Activated CD4-positive, alpha-beta T cell treated with anti-CD3 and anti-CD28 coated beads for 1 hour (primary cell): ENCODE measurements at regions not wholly inside any gene's neighbourhood (a gene's known extent, or its start where the extent isn't known, plus 50 kb on each side); places are given as distances from the start of the nearest gene placed in this dataset.

Source experiments
- DNase-seq: peaks from one replicate; pipeline ENCODE4 v3.0.0-alpha.2; 2020

DNA sequence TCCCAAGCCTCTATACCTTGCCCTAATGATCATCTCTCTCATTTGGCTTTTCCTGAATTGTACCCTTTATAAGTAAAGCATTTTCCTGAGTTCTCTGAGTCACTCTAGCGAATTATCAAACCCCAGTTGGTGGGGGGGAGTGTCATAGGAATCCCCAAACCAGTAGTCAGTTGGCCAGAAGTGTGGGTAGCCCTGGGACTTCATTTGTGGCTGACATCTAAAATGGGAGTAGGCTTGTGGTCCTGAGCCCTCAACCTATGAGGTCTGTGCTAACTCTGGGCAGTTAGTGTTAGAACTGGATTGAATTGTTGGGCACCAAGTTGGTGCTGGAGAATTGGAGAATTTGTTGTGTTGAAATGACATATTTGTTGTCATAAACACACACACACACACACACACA, 91.3 kb downstream of the BBS10 start:
- no peak for DNase-seq

GRCh38 chr12:76256321-76256720, 91.9 kb downstream of the BBS10 start:
- no peak for DNase-seq

DNA sequence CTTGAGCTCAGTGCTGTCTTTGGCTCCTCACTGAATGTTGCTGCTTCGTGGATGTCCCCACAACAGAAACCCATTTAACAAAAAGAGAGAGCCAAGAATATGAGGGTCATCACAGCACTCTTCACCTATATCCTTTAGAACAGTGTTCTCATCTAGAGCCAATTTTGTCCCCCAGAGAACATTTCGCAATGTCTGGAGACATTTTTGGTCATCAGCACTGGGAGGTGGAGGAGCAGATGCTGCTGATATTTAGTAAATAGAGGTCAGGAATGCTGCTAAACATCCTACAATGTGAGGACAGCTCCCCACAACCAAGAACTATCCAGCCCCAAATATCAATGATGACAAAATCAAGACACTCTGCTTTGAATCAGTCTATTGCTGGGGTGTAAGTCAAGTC, 92.5 kb downstream of the BBS10 start:
- no peak for DNase-seq

DNA sequence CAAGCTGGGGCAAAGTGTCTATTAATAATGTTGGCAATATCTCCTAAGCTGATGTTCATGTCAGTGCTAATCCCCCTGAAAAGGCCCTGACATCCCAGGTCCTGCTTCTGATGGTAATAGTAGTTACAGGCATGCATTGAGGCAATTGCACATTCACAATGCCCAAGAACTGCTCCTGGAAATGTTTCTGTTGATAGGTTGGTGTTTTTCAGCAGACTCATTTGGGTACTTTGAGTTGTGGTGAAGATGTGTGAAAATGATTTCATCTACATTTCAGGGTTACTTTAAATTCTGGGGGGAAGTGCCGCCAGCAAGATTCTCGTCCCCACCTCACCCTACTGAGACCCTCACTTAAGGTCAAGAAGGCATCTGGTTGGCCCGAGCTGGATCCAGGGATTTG, 92.9 kb downstream of the BBS10 start:
- DNase-seq = no peak

GRCh38 chr12:76252031-76252430, 96.2 kb downstream of the BBS10 start:
- no peak for DNase-seq

DNA sequence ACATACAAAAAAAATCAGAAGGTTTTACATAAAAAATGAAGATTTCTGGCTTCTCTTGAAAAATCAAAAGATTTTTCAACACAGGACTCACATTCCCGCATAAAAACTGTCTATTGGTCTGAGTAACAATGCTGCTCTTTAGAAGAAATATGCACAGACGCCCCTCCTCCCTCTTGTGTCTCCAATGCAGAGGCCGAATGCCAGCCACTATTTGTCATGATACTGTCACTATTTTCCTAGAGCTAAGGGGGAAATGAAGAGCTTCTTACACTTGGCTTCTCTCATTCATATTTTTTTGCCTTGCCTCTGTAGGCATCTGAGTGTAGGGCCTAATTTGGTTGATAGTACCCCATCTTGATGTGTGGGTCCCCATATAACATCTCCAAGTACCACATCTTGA, 98.0 kb downstream of the BBS10 start:
- no peak for DNase-seq

DNA sequence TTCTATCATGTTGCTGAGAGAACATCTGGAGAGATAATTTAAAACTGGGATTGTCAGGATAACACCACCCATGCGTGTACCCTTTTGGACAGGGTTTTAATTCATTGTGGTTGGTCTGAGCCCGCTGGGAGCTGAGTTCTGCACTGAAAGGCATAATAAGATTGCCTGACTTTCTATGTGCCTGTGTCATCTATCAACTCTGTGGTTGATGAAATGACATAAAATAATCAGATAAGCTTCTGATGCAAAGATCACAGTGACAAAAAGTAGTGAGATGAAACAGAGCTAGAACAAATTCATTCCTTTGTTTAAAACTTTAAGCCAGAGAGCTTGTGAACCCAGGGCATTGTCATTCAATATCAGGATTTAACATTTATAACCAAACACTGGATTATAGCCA, 98.7 kb downstream of the BBS10 start:
- DNase-seq = no peak

DNA sequence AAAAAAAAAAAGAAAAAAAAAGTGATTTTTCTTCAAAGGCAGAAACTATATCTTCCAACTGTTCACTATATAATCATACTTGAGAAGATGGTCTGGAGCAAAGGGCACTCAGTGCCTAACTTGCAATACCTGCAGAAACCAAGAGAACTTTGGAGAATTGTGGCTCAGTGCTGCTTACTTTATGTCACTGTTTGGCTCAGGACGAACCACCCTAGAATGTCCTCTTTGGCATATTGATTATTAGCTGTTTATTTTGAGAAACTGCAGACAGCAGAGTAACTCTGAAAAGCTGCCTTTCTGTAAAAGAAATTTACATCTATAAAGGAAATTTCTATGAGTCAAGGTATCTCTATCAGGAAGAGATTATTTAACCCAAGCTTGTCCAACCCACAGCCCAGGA, 100.2 kb downstream of the BBS10 start:
- no peak for DNase-seq

DNA sequence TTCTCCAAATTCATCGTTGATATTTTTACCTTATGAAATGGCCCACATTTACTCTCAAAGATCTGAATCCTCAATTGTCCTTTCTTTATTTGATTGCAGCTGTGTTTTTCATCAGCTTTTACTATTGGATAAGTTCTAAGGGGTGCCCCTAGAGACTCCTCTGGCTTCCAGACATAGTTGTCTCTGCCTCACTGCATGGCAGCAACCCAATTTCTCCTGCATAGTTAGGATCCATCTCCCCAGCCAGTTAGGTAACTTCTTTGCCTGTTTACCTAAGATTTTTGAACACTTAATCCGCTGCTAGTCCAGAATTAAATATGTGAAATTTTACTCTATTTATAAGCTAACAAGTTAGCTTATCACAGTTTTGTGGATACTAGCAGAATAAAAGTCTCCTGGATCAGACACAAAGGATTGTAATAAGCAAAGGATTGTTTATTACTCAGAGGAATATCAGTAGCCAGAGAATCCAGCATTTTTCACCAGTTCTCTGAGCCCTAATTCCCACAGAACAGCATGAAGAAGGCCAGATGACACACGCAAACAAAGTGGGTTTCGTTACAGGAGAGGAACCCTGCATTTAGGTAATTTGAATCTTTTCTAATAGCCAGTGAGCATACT, 101.1 kb downstream of the BBS10 start:
- DNase-seq = no peak

DNA sequence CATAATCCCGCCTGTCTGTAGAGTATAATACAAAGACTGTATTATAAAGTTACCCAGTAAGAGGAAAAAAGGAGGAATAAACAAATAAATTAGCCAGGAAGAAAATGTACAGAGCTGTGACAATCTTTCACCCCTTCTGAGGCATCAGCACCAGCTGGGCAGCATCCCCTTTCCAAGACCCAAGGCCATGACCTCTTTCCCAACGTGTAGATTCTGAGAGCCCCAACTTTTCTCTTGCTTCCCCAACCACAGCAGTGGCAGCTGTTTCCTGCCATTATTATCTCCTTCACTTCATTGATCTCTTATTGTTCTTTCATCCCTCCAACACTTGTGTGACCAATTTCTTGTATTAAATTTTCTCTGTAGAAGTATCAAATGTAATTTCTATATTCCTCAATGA, 101.6 kb downstream of the BBS10 start:
- DNase-seq = no peak

- no peak for DNase-seq
These were observed 103.9 kb downstream of the BBS10 start for GRCh38 chr12:76244300-76244699.

DNA sequence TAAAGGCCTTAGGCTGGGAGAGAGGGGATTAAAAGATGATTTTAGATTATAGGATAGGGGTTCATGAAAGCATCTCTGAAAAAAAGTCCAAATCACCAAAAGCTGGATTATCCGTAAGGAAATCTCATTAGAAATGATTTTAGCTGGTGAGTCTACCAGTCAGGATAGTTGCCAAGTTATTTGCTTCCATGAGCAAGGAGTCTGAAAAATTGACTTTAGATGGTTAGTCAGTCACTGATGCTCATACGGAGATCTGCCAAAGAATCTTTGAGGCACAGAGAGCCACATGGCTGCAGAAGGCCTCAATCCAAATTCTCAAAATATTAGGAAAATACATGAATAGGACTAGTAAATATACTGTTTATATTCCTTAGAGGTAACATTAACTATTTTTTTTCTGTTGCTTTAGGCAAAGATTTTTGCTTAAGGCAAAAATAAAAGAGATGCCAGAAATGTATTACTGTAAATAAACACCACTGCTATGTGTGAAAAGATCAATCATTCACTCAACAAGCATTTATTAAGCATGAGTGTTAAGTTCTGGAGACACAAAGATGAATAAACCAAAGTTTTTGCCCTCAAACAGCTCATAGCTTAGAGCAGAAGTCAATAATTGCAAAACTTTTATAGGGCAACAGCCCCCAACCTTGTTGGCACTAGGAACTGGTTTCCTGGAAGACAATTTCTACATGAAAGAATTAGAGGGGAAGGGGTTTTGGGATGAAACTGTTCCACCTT, 105.2 kb downstream of the BBS10 start:
- no peak for DNase-seq

GRCh38 chr12:76241371-76241770, 106.8 kb downstream of the BBS10 start:
- no peak for DNase-seq

DNA sequence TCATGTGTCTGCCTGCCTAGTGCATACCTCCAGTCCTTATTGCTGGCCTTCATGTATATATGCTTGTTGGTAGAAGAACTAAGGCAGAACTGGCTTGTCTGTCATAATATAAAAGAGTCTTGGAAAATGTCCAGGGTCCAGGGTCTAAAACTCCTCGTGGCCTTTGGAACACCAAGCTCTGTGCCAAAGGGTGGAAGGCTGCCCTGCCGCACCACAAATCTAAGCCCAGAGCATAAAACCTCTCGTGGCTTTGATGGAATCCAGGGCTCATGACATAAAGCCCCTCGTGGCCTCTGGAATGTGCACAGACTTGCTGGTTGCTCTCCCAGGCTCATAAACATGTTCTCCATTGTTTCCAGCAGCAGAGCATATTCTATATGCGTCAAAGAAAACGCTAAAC, 107.9 kb downstream of the BBS10 start:
- DNase-seq = no peak

DNA sequence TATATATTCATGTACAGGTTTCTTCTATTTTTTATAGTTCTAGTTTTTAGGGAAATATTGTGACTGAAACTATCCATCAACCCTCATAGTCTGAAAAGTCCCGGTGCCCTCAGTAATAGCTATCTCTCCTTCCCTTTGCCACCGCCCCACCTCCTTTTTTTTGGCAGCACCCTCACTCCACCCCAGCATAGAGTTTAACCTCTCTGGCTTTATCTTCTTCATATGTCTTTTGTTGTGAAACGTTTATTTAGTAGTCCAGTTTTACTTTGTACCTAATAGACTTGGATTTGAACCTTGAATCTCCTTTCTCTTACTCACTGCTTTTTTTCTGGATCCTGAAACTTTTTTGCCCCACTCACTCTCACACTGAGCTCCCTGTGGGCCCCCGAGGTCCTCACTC, 109.5 kb downstream of the BBS10 start:
- no peak for DNase-seq

GRCh38 chr12:76237086-76237701, 111.0 kb downstream of the BBS10 start:
- DNase-seq = no peak

GRCh38 chr12:76236640-76237039, 111.6 kb downstream of the BBS10 start:
- no peak for DNase-seq

DNA sequence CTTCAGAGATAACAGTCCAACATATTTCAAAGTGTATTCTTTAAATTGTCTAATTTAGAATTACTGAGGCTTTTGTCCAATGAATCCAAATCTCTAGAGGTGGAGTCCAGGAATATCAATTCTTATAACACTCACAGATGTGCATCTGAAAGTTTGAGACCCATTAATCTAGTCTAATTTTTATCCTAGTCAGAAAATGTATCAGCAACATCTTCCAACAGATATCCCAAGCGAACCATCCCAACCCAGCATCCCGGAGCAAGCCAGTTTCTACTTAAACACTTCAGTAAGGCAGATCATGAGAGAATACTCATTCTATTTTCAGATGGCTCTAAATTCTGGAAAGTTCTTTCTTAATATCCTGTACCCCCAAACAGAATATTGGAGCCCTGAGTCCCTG, 113.5 kb downstream of the BBS10 start:
- no peak for DNase-seq

GRCh38 chr12:76232013-76232412, 116.2 kb downstream of the BBS10 start:
- DNase-seq = no peak

DNA sequence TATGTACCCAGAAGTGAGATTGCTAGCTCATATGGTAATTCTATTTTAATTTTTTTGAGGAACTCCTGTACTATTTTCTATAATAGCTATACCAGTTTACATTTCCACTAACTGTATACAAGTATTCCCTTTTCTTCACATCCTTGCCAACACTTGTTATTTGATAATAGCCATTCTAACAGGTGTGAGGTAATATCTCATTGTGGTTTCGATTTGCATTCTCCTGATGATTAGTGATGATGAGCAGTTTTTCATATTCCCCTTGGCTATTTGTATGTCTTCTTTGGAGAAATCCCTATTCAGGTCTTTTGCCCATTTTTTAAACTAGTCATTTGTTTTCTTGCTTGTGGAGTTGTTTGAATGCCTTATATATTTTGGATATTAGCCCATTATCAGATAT, 121.3 kb downstream of the BBS10 start:
- DNase-seq = no peak

GRCh38 chr12:76226397-76226796, 121.8 kb downstream of the BBS10 start:
- DNase-seq = no peak

DNA sequence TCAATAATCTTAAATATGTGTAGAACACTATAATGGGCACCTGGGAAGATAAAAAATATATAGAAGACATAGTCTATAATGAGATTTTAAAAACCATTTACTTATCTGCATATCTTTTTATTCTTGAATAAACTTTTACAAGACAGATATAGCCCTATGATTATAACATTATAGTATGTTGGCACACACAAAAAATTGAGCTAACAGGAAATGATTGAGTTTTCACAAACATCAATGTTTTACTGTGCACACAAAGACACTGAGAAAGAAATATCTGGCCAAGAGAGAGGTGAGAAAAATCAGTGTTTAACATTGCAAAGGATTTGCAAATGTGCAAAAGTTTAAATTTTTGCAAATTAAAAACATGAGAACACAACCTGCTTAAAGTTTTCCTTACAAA, 124.3 kb downstream of the BBS10 start:
- no peak for DNase-seq

GRCh38 chr12:76220980-76221379, 127.2 kb downstream of the BBS10 start:
- DNase-seq = no peak

DNA sequence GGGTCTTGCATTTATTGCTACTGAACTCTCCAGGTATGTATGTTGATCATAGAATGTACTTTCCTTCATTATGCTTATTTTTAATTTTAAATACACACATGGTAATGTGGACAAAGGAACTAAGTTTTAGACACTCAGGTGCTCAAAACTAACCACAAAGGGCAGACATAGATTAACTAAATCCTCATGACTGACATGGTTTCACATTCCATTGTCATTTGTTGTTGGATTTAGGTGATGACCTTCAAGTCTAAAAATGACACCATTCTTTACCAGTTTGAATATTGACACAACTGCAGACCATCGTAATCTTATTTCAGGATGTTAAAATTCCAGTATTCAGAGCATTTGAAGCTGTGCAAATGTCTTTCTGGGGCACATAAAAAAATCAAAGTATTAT, 128.4 kb downstream of the BBS10 start:
- no peak for DNase-seq
